ENCODE measurements at regions not wholly inside any gene's neighbourhood (a gene's known extent, or its start where the extent isn't known, plus 50 kb on each side); places are given as distances from the start of the nearest gene placed in this dataset.

DNA sequence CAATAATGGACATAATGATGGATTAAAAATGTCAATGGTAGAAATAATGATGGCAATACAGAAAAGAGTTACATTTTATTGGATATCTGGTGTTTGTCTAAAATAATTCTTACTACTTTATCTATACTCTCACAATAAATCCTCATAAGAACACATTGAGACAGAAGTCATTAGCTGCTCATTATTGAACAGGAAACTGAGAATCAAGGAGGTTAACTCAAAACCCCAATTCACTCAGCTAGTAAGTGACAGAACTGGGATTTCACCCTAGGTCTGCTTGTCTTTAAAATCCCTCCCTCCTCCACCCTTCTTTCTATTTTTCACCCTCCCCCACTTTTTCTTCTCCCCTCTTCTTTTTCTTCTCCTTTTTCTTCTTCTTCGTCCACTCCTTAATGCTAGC, 285.8 kb upstream of the TNC start:
- no peak for DNase-seq (ENCODE audit: low spot score, unreplicated experiment)
- H3K36me3 Mint-ChIP-seq (ENCODE audit: insufficient read depth) = no peaks in the 10 kb centered on the region

DNA sequence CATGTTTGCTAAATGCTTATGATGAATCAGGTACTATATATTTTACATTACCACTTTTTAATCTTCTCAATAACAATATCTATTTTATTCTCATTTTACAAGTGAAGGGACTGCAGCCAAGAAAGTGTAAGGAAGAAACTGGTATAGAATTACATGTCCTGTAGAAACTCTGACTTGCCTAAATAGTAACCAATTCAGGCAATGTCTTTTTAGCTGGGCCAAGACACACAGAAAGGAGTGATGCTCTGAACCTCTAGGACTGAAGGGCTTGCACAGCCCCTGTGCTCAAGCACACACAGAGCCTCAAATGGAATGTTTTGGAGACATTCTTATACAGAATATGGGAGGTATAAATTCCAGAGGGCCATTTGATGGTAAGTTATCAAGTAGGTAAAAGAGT, 286.4 kb upstream of the TNC start:
- no peak for DNase-seq (ENCODE audit: low spot score, unreplicated experiment)
- no peak overlapping the region for H3K4me3 Mint-ChIP-seq (ENCODE audit: low read depth)
- H3K9me3 Mint-ChIP-seq (ENCODE audit: low read depth) = peaks cover 7% of the 10 kb centered on the region
- no peaks in the 10 kb centered on the region for H3K36me3 Mint-ChIP-seq (ENCODE audit: insufficient read depth)
- peaks cover 5% of the 10 kb centered on the region for H3K27me3 Mint-ChIP-seq
- no peaks in the 10 kb centered on the region for H3K4me1 Mint-ChIP-seq (ENCODE audit: low read depth)
- H3K27ac Mint-ChIP-seq = no peak overlapping the region
- no peak for TF ChIP-seq CTCF (IDR thresholded peaks at IDR 0.05; ENCODE audit: unreplicated experiment)

More for the DNA sequence above, 285.8 kb upstream of the TNC start:
- no peak for TF ChIP-seq CTCF (IDR thresholded peaks at IDR 0.05; ENCODE audit: unreplicated experiment)
- H3K27ac Mint-ChIP-seq = no peak overlapping the region
- peaks cover 1% of the 10 kb centered on the region for H3K9me3 Mint-ChIP-seq (ENCODE audit: low read depth)
- H3K4me3 Mint-ChIP-seq (ENCODE audit: low read depth) = no peak overlapping the region
- H3K27me3 Mint-ChIP-seq = peaks cover 5% of the 10 kb centered on the region
- H3K4me1 Mint-ChIP-seq (ENCODE audit: low read depth) = no peaks in the 10 kb centered on the region

- Mint-ChIP-seq H3K27ac (no peak overlapping the region), H3K27me3 (no peaks in the 10 kb centered on the region), H3K4me3 (ENCODE audit: low read depth) (no peak overlapping the region), H3K4me1 (ENCODE audit: low read depth) (no peaks in the 10 kb centered on the region), H3K9me3 (ENCODE audit: low read depth) (peaks cover 9% of the 10 kb centered on the region), H3K36me3 (ENCODE audit: insufficient read depth) (no peaks in the 10 kb centered on the region)
- TF ChIP-seq CTCF (IDR thresholded peaks at IDR 0.05; ENCODE audit: unreplicated experiment) = no peak
- no peak for DNase-seq (ENCODE audit: low spot score, unreplicated experiment)
Measured at GRCh38 chr9:115411516-115411915, 293.6 kb upstream of the TNC start.

DNA sequence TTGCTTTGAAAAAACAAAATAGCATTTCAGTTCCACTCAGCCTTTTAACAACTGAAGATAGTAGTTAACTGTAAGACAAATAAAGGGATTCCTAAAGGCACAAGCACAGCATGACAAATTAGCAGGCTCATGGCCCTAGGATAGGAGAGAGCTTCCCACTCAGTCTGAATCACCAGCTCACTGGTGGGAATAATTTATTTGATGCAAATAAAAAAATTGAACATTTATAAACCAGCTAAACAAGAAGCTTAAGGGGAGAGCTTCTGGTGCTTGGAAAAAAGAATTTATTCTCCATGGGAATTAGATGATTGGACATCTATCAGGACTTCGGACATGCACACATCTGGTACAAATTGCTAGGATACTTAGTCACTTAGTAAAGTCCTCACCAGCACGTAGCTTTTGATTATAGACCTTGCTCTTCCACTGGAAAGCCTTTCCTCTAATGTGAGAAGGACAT, 294.1 kb upstream of the TNC start:
- Mint-ChIP-seq H3K9me3 (ENCODE audit: low read depth) (peaks cover 9% of the 10 kb centered on the region), H3K36me3 (ENCODE audit: insufficient read depth) (no peaks in the 10 kb centered on the region), H3K27me3 (no peaks in the 10 kb centered on the region), H3K27ac (no peak overlapping the region), H3K4me1 (ENCODE audit: low read depth) (peaks cover 1% of the 10 kb centered on the region), H3K4me3 (ENCODE audit: low read depth) (no peak overlapping the region)
- DNase-seq (ENCODE audit: low spot score, unreplicated experiment) = no peak
- TF ChIP-seq CTCF (IDR thresholded peaks at IDR 0.05; ENCODE audit: unreplicated experiment) = no peak

DNA sequence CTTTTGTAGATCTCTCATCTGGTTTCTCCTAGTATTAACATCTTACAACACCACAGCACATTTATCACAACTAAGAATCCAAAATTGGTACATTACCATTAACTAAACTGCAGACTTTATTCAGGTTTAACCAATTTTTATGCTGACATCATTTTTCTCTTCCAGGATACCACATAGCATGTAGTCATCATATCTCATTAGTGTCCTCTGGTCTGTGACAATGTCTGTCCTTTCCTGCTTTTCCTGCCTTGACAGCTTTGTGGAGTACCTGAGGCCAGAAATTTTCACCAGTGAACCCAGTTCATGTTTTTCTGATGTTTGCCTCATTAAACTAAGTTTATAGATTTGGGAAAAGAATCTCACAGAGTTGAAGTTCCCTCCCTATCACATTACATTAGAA, 294.7 kb upstream of the TNC start:
- peaks cover 1% of the 10 kb centered on the region for H3K4me1 Mint-ChIP-seq (ENCODE audit: low read depth)
- H3K36me3 Mint-ChIP-seq (ENCODE audit: insufficient read depth) = no peaks in the 10 kb centered on the region
- no peak overlapping the region for H3K27ac Mint-ChIP-seq
- H3K4me3 Mint-ChIP-seq (ENCODE audit: low read depth) = no peak overlapping the region
- no peak for TF ChIP-seq CTCF (IDR thresholded peaks at IDR 0.05; ENCODE audit: unreplicated experiment)
- peaks cover 9% of the 10 kb centered on the region for H3K9me3 Mint-ChIP-seq (ENCODE audit: low read depth)
- no peaks in the 10 kb centered on the region for H3K27me3 Mint-ChIP-seq
- no peak for DNase-seq (ENCODE audit: low spot score, unreplicated experiment)
